Sigmoid colon (tissue), 6 donors: ENCODE measurements at regions not wholly inside any gene's neighbourhood (a gene's known extent, or its start where the extent isn't known, plus 50 kb on each side); places are given as distances from the start of the nearest gene placed in this dataset.
A peak's percentile ranks its signal among the peaks of the same experiment; 100 is the strongest.

ENCODE experiments used
- DNase-seq: peaks from one replicate; pipeline ENCODE4 v3.0.0-alpha.2; 2019
- H3K27ac ChIP-seq, 4 donors: fragments of 200-600 bp; sonication (generic); one replicate each; pipeline ENCODE4 v1.5.1; 2016 to 2019; ENCODE audit warnings: mild to moderate bottlenecking in 1 of 4
- H3K27me3 ChIP-seq, 3 donors: fragments of 200-600 bp; sonication (generic); one replicate each; pipeline ENCODE4 v1.5.1; 2019; ENCODE audit warnings: mild to moderate bottlenecking in 1 of 3
- H3K36me3 ChIP-seq, 4 donors: fragments of 200-600 bp; sonication (generic); one replicate each; pipeline ENCODE4 v1.5.1; 2016 to 2019
- H3K4me1 ChIP-seq, 4 donors: fragments of 200-600 bp; sonication (generic); one replicate each; pipeline ENCODE4 v1.5.1; 2017 to 2019
- H3K4me3 ChIP-seq, 4 donors: fragments of 200-600 bp; sonication (generic); one replicate each; pipeline ENCODE4 v1.5.1; 2017 to 2019; ENCODE audit warnings: mild to moderate bottlenecking in 2 of 4, moderate library complexity in 1 of 4
- H3K9me3 ChIP-seq, 4 donors: fragments of 200-600 bp in 3 of 4; sonication (generic) in 3 of 4; one replicate each; pipeline versions ENCODE4 v1.5.1 to v1.6.1; 2013 to 2019
- EP300 ChIP-seq, 4 donors: sonication (generic); formaldehyde crosslinking; IDR thresholded peaks; one replicate each; pipeline ENCODE4 v1.6.1; 2017; ENCODE audit warnings: antibody characterized with exemption in 4 of 4
- POLR2A ChIP-seq, 2 donors: fragments of 450-650 bp; IDR thresholded peaks; one replicate each; pipeline ENCODE4 v1.6.1; 2016; ENCODE audit warnings: antibody characterized with exemption in 2 of 2, mild to moderate bottlenecking in 2 of 2, moderate library complexity in 2 of 2
- POLR2AphosphoS5 ChIP-seq, 4 donors: sonication (generic); formaldehyde crosslinking; IDR thresholded peaks; one replicate each; pipeline ENCODE4 v1.6.1; 2017; ENCODE audit warnings: antibody characterized with exemption in 4 of 4
- WGBS, 2 donors: extraction: QIAGEN DNeasy Blood & Tissue Kit; methylation state at CpG; one replicate each; pipeline ENCODE4 v1.1.7; 2013; 5-methylcytosine and 5-hydroxymethylcytosine counted together
- intact Hi-C: fragments of 100-400 bp; cut with DNase I; formaldehyde crosslinking; loops from one replicate; pipeline ENCODE4 v1.15.1; 2023
- TF ChIP-seq, protein P1 (sequence below), 4 experiments: fragments of 450-650 bp in 3 of 4; fragments of 200-600 bp in 1 of 4; IDR thresholded peaks; one replicate each; pipeline ENCODE4 v1.5.1; 2016 to 2019; ENCODE audit warnings: antibody characterized with exemption in 4 of 4, mild to moderate bottlenecking in 3 of 4, moderate library complexity in 2 of 4
- donor health status: healthy with polysubstance abuse.
- donor health status: healthy.

DNA sequence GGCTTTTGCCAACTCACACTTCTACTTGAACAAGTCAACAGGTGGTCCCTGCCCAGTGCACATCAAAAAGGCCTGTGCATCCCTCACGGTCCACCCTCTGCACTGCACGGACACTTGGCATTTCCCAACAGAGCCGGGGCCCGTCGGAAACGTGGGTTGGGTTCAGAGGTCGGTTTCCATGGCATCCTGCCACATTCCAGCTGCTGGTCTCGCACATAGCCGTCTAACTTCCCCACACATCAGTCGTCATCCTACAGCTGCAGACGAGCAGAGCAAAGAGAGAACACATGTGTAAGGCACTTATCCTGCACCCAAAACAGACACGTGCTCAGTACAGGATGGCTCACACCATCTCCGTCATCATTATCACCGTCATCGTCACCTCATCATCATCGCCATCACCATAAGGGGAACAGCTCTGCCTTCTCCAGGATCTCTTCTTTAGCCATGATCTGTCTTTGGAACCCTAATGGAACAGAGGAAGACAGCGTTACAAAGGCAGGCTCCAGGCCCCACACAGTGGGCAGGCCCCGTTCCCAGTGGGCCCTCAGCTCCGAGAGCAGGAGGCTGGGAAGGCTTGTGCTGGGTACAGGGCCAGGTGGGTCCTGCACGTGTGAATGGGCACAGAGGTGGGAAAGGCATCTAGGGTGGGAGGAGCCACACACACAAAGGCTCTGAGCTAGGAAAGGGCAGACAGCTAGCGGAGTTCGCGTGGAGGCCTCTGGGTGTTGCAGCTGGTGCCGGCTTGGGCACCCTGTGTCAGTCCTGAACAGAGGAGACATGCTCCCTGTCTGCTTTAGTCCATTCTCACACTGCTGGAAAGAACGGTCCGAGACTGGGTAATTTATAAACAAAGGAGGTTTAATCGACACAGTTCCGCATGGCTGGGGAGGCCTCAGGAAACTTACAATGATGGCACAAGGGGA, 170.8 kb upstream of the SOX1 start:
- intact Hi-C loops: no loop called here
- no peak for TF ChIP-seq EP300 (IDR thresholded peaks at IDR 0.05)
- no peak for TF ChIP-seq POLR2AphosphoS5 (IDR thresholded peaks at IDR 0.05)
- TF ChIP-seq, protein P1, sequence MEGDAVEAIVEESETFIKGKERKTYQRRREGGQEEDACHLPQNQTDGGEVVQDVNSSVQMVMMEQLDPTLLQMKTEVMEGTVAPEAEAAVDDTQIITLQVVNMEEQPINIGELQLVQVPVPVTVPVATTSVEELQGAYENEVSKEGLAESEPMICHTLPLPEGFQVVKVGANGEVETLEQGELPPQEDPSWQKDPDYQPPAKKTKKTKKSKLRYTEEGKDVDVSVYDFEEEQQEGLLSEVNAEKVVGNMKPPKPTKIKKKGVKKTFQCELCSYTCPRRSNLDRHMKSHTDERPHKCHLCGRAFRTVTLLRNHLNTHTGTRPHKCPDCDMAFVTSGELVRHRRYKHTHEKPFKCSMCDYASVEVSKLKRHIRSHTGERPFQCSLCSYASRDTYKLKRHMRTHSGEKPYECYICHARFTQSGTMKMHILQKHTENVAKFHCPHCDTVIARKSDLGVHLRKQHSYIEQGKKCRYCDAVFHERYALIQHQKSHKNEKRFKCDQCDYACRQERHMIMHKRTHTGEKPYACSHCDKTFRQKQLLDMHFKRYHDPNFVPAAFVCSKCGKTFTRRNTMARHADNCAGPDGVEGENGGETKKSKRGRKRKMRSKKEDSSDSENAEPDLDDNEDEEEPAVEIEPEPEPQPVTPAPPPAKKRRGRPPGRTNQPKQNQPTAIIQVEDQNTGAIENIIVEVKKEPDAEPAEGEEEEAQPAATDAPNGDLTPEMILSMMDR (IDR thresholded peaks at IDR 0.05): no peak
- no peak for TF ChIP-seq POLR2A (IDR thresholded peaks at IDR 0.05)
- H3K4me3 ChIP-seq: no peak overlapping the region
- no peak overlapping the region for H3K27ac ChIP-seq
- no peaks in the 10 kb centered on the region for H3K36me3 ChIP-seq
- 69 to 70% methylated on average over 28 of the region's 28 CpGs for WGBS, 2 donors
- peaks cover 6 to 39% (median 23%) of the 10 kb centered on the region in 3 donors for H3K27me3 ChIP-seq
- no peaks in the 10 kb centered on the region for H3K9me3 ChIP-seq
- DNase-seq: no peak
- H3K4me1 ChIP-seq: peaks cover 0 to 8% (median 3%) of the 10 kb centered on the region in 4 donors

DNA sequence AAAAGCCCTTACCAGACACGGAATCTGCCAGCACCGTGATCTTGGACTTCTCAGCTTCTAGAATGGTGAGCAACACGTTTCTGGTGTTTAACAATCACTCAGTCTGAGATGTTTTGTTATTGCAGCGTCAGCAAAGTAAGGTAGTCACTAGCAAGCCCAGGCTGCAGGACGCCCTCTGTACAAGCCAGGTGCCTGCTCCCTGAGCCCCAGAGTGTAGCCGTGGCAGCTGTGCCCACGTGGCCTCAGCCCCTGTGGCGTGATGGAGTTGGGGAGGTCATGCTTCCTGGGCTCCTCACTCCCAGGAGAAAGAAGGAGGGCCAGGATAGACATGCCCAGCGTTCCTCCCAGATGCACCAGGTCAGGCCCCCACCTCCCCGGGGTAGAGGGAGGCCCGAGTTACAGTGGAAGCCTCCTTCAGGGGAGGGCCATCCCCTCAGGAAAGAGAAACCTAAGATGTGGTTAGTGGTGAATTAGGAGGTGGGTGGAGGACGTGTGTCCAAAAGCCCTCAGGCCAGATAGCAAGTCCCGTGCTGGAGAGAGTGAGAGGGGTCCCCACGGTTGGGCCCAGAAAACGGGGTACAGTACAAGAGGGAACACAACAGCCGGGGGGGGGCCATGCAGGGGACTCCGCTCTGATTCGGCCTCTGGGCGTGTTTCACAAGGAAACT, 169.6 kb upstream of the SOX1 start:
- H3K9me3 ChIP-seq: no peaks in the 10 kb centered on the region
- peaks cover 6 to 35% (median 22%) of the 10 kb centered on the region in 3 donors for H3K27me3 ChIP-seq
- H3K27ac ChIP-seq: no peak overlapping the region
- H3K36me3 ChIP-seq: no peaks in the 10 kb centered on the region
- peaks cover 0 to 8% (median 3%) of the 10 kb centered on the region in 4 donors for H3K4me1 ChIP-seq
- intact Hi-C loops: no loop called here
- peak; percentile 29 for DNase-seq
- no peak overlapping the region for H3K4me3 ChIP-seq
- 55 to 70% methylated on average over 19 of the region's 19 CpGs for WGBS, 2 donors
- TF ChIP-seq EP300 (IDR thresholded peaks at IDR 0.05) (no peak), POLR2A (IDR thresholded peaks at IDR 0.05) (no peak), POLR2AphosphoS5 (IDR thresholded peaks at IDR 0.05) (no peak)
- TF ChIP-seq, protein P1 (IDR thresholded peaks at IDR 0.05): no peak

DNA sequence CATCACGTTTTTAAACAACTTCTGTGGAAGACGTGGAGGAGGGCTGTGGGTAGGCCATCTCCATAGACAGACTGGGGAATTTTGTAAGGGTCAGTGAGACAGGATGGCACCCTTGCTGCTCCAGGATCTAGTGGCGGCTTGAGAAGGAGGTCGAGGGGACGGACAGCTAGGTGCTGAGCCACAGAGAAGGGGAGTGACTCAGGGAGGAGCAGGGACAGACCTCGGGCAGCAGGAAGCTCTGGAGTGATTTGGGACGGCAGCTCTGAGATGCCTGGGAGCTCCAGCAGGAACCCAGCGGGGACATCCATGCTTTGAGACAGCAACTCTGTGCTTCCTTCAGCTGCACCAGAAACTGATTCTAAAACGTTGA, 169.1 kb upstream of the SOX1 start:
- Histone ChIP-seq H3K27ac (no peak overlapping the region), H3K4me3 (no peak overlapping the region), H3K36me3 (no peaks in the 10 kb centered on the region), H3K4me1 (peaks cover 0 to 8% (median 3%) of the 10 kb centered on the region in 4 donors), H3K9me3 (no peaks in the 10 kb centered on the region), H3K27me3 (peaks cover 6 to 30% (median 17%) of the 10 kb centered on the region in 3 donors)
- DNase-seq: peak; percentile 28
- WGBS, 2 donors: 60 to 70% methylated on average over 9 of the region's 9 CpGs
- intact Hi-C loops: no loop called here
- TF ChIP-seq, protein P1 (IDR thresholded peaks at IDR 0.05): no peak
- TF ChIP-seq POLR2AphosphoS5 (IDR thresholded peaks at IDR 0.05) (no peak), POLR2A (IDR thresholded peaks at IDR 0.05) (no peak), EP300 (IDR thresholded peaks at IDR 0.05) (no peak)

DNA sequence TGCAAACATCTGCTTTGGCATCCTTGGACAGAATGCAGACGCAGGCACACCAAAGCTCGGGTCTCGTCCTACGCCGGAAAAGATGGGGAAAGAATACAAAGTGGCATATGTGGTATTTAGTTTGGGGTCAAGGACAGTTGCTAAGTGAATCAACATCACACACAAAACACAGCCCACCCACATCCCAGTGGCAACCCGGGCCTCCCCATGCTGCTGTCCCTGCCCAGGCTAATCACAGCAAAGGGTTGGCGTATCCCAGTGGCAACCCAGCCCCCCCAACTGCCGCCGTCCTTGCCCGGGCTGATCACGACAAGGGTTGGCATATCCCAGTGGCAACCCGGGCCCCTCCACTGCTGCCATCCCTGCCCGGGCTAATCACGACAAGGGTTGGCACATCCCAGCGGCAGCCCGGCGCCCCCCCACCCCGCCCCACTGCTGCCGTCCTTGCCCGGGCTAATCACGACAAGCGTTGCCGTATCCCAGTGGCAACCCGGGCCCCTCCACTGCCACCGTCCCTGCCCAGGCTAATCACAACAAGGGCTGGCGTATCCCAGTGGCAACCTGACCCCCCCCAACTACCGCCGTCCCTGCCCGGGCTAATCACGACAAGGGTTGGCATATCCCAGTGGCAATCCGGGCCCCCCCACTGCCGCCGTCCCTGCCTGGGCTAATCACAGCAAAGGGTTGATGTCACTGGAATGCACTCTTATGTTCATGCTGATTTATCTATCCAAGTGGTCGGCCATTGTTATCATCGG, 167.8 kb upstream of the SOX1 start:
- peak; percentile 51 for DNase-seq
- H3K27me3 ChIP-seq: peaks cover 0 to 17% (median 4%) of the 10 kb centered on the region in 3 donors
- no peak overlapping the region for H3K27ac ChIP-seq
- intact Hi-C loops: no loop called here
- H3K4me1 ChIP-seq: no peaks in the 10 kb centered on the region
- 85 to 92% methylated on average over 35 of the region's 35 CpGs for WGBS, 2 donors
- TF ChIP-seq POLR2A (IDR thresholded peaks at IDR 0.05): no peak
- TF ChIP-seq, protein P1 (IDR thresholded peaks at IDR 0.05): no peak
- TF ChIP-seq POLR2AphosphoS5 (IDR thresholded peaks at IDR 0.05): no peak
- no peak for TF ChIP-seq EP300 (IDR thresholded peaks at IDR 0.05)
- no peak overlapping the region for H3K4me3 ChIP-seq
- no peaks in the 10 kb centered on the region for H3K36me3 ChIP-seq
- no peaks in the 10 kb centered on the region for H3K9me3 ChIP-seq
